ENCODE measurements at regions not wholly inside any gene's neighbourhood (a gene's known extent, or its start where the extent isn't known, plus 50 kb on each side); places are given as distances from the start of the nearest gene placed in this dataset.

- Histone ChIP-seq H4K8ac (ENCODE audit: low read depth, low read length) (no peak overlapping the region), H3K4me2 (ENCODE audit: insufficient read depth, low read length, poor library complexity, severe bottlenecking) (no peak overlapping the region), H3K79me1 (ENCODE audit: low read depth, low read length) (no peaks in the 10 kb centered on the region), H3K9ac (ENCODE audit: low read depth, low read length, poor library complexity) (no peak overlapping the region), H2BK120ac (ENCODE audit: low read depth, low read length) (no peak overlapping the region), H3K4ac (ENCODE audit: low read length) (no peak overlapping the region), H3K36me3 (replicated peaks in 1 of 2; ENCODE audit: control insufficient read depth in 2 of 2, insufficient read depth in 2 of 2, low read length in 2 of 2) (no peaks in the 10 kb centered on the region), H3K4me1 (ENCODE audit: control insufficient read depth in 2 of 2, insufficient read depth in 1 of 2, low read depth in 1 of 2, low read length in 2 of 2) (no peaks in the 10 kb centered on the region), H2BK15ac (ENCODE audit: low read length) (no peak overlapping the region), H2BK12ac (ENCODE audit: low read length) (no peak overlapping the region), H3K27ac (replicated peaks; ENCODE audit: low read length) (no peak overlapping the region), H3K14ac (ENCODE audit: low read length) (no peak overlapping the region), H2AK5ac (ENCODE audit: low read depth, low read length) (no peak overlapping the region), H3K18ac (ENCODE audit: low read length) (no peak overlapping the region), H3K27me3 (ENCODE audit: control insufficient read depth in 3 of 3, insufficient read depth in 3 of 3, low read depth in 1 of 3, low read length in 3 of 3) (no peaks in the 10 kb centered on the region), H2BK5ac (ENCODE audit: low read length) (no peak overlapping the region), H3K9me3 (replicated peaks in 1 of 2; ENCODE audit: control insufficient read depth in 2 of 2, insufficient read depth in 1 of 2, low read depth in 1 of 2, low read length in 2 of 2) (no peaks in the 10 kb centered on the region), H4K91ac (ENCODE audit: low read depth, low read length, poor library complexity) (no peak overlapping the region), H3K4me3 (ENCODE audit: low read length in 2 of 2) (no peak overlapping the region), H2AFZ (ENCODE audit: low read length) (no peak overlapping the region), H3K23ac (ENCODE audit: low read depth, low read length, poor library complexity) (no peak overlapping the region)
- no peak for DNase-seq (ENCODE audit: low spot score)
Measured at GRCh38 chr3:153315781-153316180, 153.8 kb downstream of the RAP2B start.

- no peaks in the 10 kb centered on the region for H3K9me3 ChIP-seq (replicated peaks in 1 of 2; ENCODE audit: control insufficient read depth in 2 of 2, insufficient read depth in 1 of 2, low read depth in 1 of 2, low read length in 2 of 2)
- H3K27ac ChIP-seq (replicated peaks; ENCODE audit: low read length), result no peak overlapping the region
- H3K18ac ChIP-seq (ENCODE audit: low read length), result no peak overlapping the region
- H2BK5ac ChIP-seq (ENCODE audit: low read length), result no peak overlapping the region
- H3K14ac ChIP-seq (ENCODE audit: low read length), result no peak overlapping the region
- no peak overlapping the region for H4K8ac ChIP-seq (ENCODE audit: low read depth, low read length)
- no peaks in the 10 kb centered on the region for H3K36me3 ChIP-seq (replicated peaks in 1 of 2; ENCODE audit: control insufficient read depth in 2 of 2, insufficient read depth in 2 of 2, low read length in 2 of 2)
- H2BK15ac ChIP-seq (ENCODE audit: low read length), result no peak overlapping the region
- H4K91ac ChIP-seq (ENCODE audit: low read depth, low read length, poor library complexity), result no peak overlapping the region
- no peak overlapping the region for H2BK12ac ChIP-seq (ENCODE audit: low read length)
- H2BK120ac ChIP-seq (ENCODE audit: low read depth, low read length), result no peak overlapping the region
- H3K4me1 ChIP-seq (ENCODE audit: control insufficient read depth in 2 of 2, insufficient read depth in 1 of 2, low read depth in 1 of 2, low read length in 2 of 2), result no peaks in the 10 kb centered on the region
- H3K4me2 ChIP-seq (ENCODE audit: insufficient read depth, low read length, poor library complexity, severe bottlenecking), result no peak overlapping the region
- DNase-seq (ENCODE audit: low spot score), result no peak
- WGBS, 2 donors (ENCODE audit: extremely low coverage in 2 of 2, insufficient read length in 2 of 2, insufficient replicate concordance in 1 of 2), result no CpG with 5 or more reads among the region's 2 CpGs
- no peaks in the 10 kb centered on the region for H3K79me1 ChIP-seq (ENCODE audit: low read depth, low read length)
- H3K4me3 ChIP-seq (ENCODE audit: low read length in 2 of 2), result no peak overlapping the region
- no peaks in the 10 kb centered on the region for H3K27me3 ChIP-seq (ENCODE audit: control insufficient read depth in 3 of 3, insufficient read depth in 3 of 3, low read depth in 1 of 3, low read length in 3 of 3)
- no peak overlapping the region for H2AK5ac ChIP-seq (ENCODE audit: low read depth, low read length)
- no peak overlapping the region for H3K4ac ChIP-seq (ENCODE audit: low read length)
- H2AFZ ChIP-seq (ENCODE audit: low read length), result no peak overlapping the region
- H3K23ac ChIP-seq (ENCODE audit: low read depth, low read length, poor library complexity), result no peak overlapping the region
- H3K9ac ChIP-seq (ENCODE audit: low read depth, low read length, poor library complexity), result no peak overlapping the region
Measured at GRCh38 chr3:153319705-153320554, 157.9 kb downstream of the RAP2B start.

DNA sequence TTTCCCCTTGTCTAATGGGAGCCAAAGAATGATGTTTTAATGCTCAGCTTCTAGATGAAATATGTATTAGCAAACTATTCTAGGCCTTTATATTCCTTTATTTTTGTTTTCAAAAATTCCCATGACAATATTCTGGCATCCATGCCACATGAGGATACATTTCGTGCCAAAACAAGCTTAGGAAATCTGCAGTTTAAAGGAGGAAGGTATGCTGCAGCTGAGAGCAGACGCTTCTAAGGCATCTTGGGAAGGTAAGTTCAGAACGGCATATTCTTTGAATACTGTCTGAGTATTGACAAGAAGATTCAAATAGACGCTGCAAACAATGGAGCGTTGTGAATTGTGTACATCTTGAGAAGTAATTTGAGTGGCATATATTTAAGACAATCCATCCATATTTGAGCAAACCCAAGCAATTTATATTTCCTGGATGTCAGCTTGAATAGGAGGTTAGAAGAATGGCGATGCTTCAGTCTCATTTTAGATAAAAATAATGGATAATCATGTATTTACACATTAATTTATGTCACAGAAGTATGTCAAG, 158.6 kb downstream of the RAP2B start:
- H3K36me3 ChIP-seq (replicated peaks in 1 of 2; ENCODE audit: control insufficient read depth in 2 of 2, insufficient read depth in 2 of 2, low read length in 2 of 2), result no peaks in the 10 kb centered on the region
- no peaks in the 10 kb centered on the region for H3K9me3 ChIP-seq (replicated peaks in 1 of 2; ENCODE audit: control insufficient read depth in 2 of 2, insufficient read depth in 1 of 2, low read depth in 1 of 2, low read length in 2 of 2)
- H3K23ac ChIP-seq (ENCODE audit: low read depth, low read length, poor library complexity), result no peak overlapping the region
- no peak overlapping the region for H4K8ac ChIP-seq (ENCODE audit: low read depth, low read length)
- no peak overlapping the region for H4K91ac ChIP-seq (ENCODE audit: low read depth, low read length, poor library complexity)
- no peak overlapping the region for H2BK15ac ChIP-seq (ENCODE audit: low read length)
- H3K9ac ChIP-seq (ENCODE audit: low read depth, low read length, poor library complexity), result no peak overlapping the region
- H3K4me1 ChIP-seq (ENCODE audit: control insufficient read depth in 2 of 2, insufficient read depth in 1 of 2, low read depth in 1 of 2, low read length in 2 of 2), result no peaks in the 10 kb centered on the region
- WGBS, 2 donors (ENCODE audit: extremely low coverage in 2 of 2, insufficient read length in 2 of 2, insufficient replicate concordance in 1 of 2), result no CpG with 5 or more reads among the region's 6 CpGs
- no peak overlapping the region for H3K14ac ChIP-seq (ENCODE audit: low read length)
- no peak overlapping the region for H2AK5ac ChIP-seq (ENCODE audit: low read depth, low read length)
- no peak for DNase-seq (ENCODE audit: low spot score)
- no peak overlapping the region for H2BK120ac ChIP-seq (ENCODE audit: low read depth, low read length)
- no peaks in the 10 kb centered on the region for H3K27me3 ChIP-seq (ENCODE audit: control insufficient read depth in 3 of 3, insufficient read depth in 3 of 3, low read depth in 1 of 3, low read length in 3 of 3)
- H2BK12ac ChIP-seq (ENCODE audit: low read length), result no peak overlapping the region
- H3K4me3 ChIP-seq (ENCODE audit: low read length in 2 of 2), result no peak overlapping the region
- H2AFZ ChIP-seq (ENCODE audit: low read length), result no peak overlapping the region
- no peak overlapping the region for H3K27ac ChIP-seq (replicated peaks; ENCODE audit: low read length)
- no peak overlapping the region for H3K18ac ChIP-seq (ENCODE audit: low read length)
- H2BK5ac ChIP-seq (ENCODE audit: low read length), result no peak overlapping the region
- no peaks in the 10 kb centered on the region for H3K79me1 ChIP-seq (ENCODE audit: low read depth, low read length)
- H3K4me2 ChIP-seq (ENCODE audit: insufficient read depth, low read length, poor library complexity, severe bottlenecking), result no peak overlapping the region
- H3K4ac ChIP-seq (ENCODE audit: low read length), result no peak overlapping the region

DNA sequence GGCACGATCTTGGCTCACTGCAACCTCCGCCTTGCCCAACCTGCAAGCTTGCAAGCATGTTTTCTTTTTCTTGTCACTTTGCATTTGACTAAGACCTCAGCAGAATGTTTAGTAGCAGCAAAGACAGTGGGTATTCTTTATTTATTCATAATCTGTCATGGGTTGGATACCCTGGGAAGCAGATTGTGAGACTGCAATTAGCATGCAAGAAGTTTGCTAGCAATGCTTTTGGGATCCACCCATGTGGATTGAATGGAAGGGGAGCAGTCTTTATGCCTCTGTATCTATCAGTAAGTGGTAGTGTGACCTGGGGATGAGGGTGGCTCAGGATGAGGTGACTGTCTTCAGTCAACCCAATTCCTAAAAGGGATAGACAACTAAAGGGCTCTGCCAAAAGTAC, 166.7 kb downstream of the RAP2B start:
- Histone ChIP-seq H3K9me3 (replicated peaks in 1 of 2; ENCODE audit: control insufficient read depth in 2 of 2, insufficient read depth in 1 of 2, low read depth in 1 of 2, low read length in 2 of 2) (no peaks in the 10 kb centered on the region), H3K9ac (ENCODE audit: low read depth, low read length, poor library complexity) (no peak overlapping the region), H3K4me1 (ENCODE audit: control insufficient read depth in 2 of 2, insufficient read depth in 1 of 2, low read depth in 1 of 2, low read length in 2 of 2) (no peaks in the 10 kb centered on the region), H2BK120ac (ENCODE audit: low read depth, low read length) (no peak overlapping the region), H3K27me3 (ENCODE audit: control insufficient read depth in 3 of 3, insufficient read depth in 3 of 3, low read depth in 1 of 3, low read length in 3 of 3) (no peaks in the 10 kb centered on the region), H3K23ac (ENCODE audit: low read depth, low read length, poor library complexity) (no peak overlapping the region), H4K8ac (ENCODE audit: low read depth, low read length) (no peak overlapping the region), H2BK15ac (ENCODE audit: low read length) (no peak overlapping the region), H2BK5ac (ENCODE audit: low read length) (no peak overlapping the region), H2AFZ (ENCODE audit: low read length) (no peak overlapping the region), H3K4me2 (ENCODE audit: insufficient read depth, low read length, poor library complexity, severe bottlenecking) (no peak overlapping the region), H3K27ac (replicated peaks; ENCODE audit: low read length) (no peak overlapping the region), H4K91ac (ENCODE audit: low read depth, low read length, poor library complexity) (no peak overlapping the region), H2BK12ac (ENCODE audit: low read length) (no peak overlapping the region), H3K14ac (ENCODE audit: low read length) (no peak overlapping the region), H2AK5ac (ENCODE audit: low read depth, low read length) (no peak overlapping the region), H3K4ac (ENCODE audit: low read length) (no peak overlapping the region), H3K79me1 (ENCODE audit: low read depth, low read length) (no peaks in the 10 kb centered on the region), H3K36me3 (replicated peaks in 1 of 2; ENCODE audit: control insufficient read depth in 2 of 2, insufficient read depth in 2 of 2, low read length in 2 of 2) (no peaks in the 10 kb centered on the region), H3K18ac (ENCODE audit: low read length) (no peak overlapping the region), H3K4me3 (ENCODE audit: low read length in 2 of 2) (no peak overlapping the region)
- WGBS, 2 donors (ENCODE audit: extremely low coverage in 2 of 2, insufficient read length in 2 of 2, insufficient replicate concordance in 1 of 2), result no CpG with 5 or more reads among the region's 2 CpGs
- DNase-seq (ENCODE audit: low spot score), result no peak
